ENCODE measurements at regions not wholly inside any gene's neighbourhood (a gene's known extent, or its start where the extent isn't known, plus 50 kb on each side); places are given as distances from the start of the nearest gene placed in this dataset.
A peak's percentile ranks its signal among the peaks of the same experiment; 100 is the strongest.

DNA sequence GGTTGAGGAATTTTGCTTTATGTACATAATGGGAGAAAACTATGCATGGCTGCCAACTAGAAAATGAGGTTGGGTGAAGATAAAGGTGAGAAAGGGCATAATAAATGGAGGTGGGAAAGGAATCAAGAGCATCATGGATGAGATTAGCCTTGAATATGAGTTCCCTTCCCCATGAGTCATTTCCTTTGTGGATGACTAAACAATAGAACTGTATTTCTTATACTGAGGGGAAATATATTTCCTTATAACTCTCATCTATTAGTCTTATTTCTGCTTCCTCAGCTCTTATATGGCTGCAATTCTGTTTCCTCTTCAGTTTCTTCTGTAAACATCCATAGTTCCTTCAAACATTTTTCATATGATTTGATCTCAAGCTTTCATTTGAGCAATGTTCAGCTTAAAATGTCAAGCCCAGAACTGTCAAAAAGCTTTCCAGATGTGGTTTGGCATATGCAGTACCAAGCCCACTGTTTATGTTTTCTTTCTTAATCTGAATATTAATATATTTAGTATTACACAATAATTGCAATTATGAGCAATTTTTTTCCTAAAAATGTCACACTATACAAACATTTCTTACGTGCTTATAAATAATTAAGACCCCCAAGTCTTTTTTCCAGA is 100.7 kb upstream of the GRPR start:
- ATAC-seq = no peak
- intact Hi-C loops (cut with DNase I, micrococcal nuclease) = no loop called here

DNA sequence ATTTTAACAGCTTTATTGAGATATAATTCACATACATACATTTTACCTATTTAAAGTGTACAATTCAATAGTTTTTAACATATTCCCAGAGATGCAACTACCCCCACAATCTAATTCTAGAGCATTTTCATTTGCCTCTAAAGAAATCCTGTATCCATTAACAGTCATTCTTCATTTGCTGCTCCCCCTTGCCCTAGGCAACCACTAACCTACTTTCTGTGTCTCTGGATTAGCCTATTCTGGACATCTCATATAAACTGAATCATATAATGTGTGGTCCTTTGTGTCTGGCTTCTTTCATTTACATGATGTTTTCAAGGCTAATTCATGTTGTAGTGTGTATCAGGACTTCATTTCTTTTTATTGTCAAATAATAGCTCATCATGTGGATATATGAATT is 105.1 kb upstream of the GRPR start:
- peaks cover 4% of the 10 kb centered on the region for H3K27me3 Mint-ChIP-seq
- intact Hi-C loops (cut with DNase I, micrococcal nuclease) = no loop called here

More for the DNA sequence above, 100.7 kb upstream of the GRPR start:
- peaks cover 17% of the 10 kb centered on the region for H3K4me1 Mint-ChIP-seq
- POLR2A ChIA-PET = no interaction called here
- DNase-seq = no peak
- no peak overlapping the region for H3K4me3 Mint-ChIP-seq
- H3K27ac Mint-ChIP-seq = no peak overlapping the region
- no peaks in the 10 kb centered on the region for H3K9me3 Mint-ChIP-seq (ENCODE audit: low read depth)
- peaks cover 4% of the 10 kb centered on the region for H3K27me3 Mint-ChIP-seq
- CTCF ChIA-PET = no interaction called here
- no peaks in the 10 kb centered on the region for H3K36me3 Mint-ChIP-seq (ENCODE audit: low read depth)

DNA sequence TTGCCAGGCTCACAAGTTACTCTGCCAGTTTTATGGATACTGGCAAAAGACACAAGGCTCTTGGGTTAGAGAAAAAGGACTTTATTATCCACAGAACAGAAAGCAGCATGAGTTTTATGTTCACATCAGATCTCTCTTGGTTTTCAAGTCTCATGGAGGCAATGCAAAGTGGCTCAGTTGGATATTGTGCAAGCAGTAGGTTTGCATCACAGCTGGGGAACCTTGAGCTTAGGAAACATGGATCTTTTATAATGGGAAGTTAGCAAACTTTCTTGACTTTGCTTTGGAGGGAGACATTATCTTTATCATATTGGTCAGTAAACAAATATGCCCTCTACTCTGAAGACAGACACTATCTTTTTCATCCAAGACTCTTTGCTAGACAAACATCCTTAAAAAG is 109.2 kb upstream of the GRPR start:
- ATAC-seq (no peak), DNase-seq (no peak)
- Mint-ChIP-seq H3K27me3 (peaks cover 2% of the 10 kb centered on the region), H3K27ac (no peak overlapping the region), H3K36me3 (ENCODE audit: low read depth) (no peaks in the 10 kb centered on the region), H3K9me3 (ENCODE audit: low read depth) (no peaks in the 10 kb centered on the region), H3K4me3 (no peak overlapping the region), H3K4me1 (no peaks in the 10 kb centered on the region)
- POLR2A ChIA-PET = no interaction called here
- CTCF ChIA-PET = interaction anchor here (0.8 kb wide), 1 partner anchor 960 kb away, joined by 3 read pairs; no protein-coding TSS in a partner anchor
- intact Hi-C loops (cut with DNase I, micrococcal nuclease) = no loop called here

More for the DNA sequence above, 105.1 kb upstream of the GRPR start:
- H3K27ac Mint-ChIP-seq = no peak overlapping the region
- no peak overlapping the region for H3K4me3 Mint-ChIP-seq
- ChIA-PET POLR2A (no interaction called here), CTCF (no interaction called here)
- no peaks in the 10 kb centered on the region for H3K9me3 Mint-ChIP-seq (ENCODE audit: low read depth)
- no peak for ATAC-seq
- DNase-seq = no peak
- H3K36me3 Mint-ChIP-seq (ENCODE audit: low read depth) = no peaks in the 10 kb centered on the region
- H3K4me1 Mint-ChIP-seq = peaks cover 8% of the 10 kb centered on the region

DNA sequence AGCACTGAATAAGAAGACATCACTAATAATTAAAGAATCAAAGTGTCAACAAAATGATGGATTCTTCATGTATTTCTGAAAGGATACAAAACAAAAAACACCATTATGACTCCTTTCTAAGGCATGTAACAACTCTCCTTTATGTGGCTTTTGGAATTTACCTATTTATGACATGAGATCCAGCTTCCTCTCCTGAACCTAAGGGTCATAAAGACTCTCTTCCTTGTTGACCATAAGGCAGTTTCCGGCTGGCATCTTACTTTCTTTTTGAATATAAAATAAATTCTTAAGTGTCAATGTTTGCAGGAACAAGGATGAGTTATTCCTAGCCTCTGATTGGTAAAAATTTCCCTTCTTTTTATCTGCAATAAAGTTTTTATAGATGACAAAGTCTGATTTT is 111.1 kb upstream of the GRPR start:
- no peak overlapping the region for H3K27ac Mint-ChIP-seq
- intact Hi-C loops (cut with DNase I, micrococcal nuclease) = no loop called here
- CTCF ChIA-PET = interaction anchor here (0.6 kb wide), 1 partner anchor 16 kb away, joined by 3 read pairs; no protein-coding TSS in a partner anchor
- H3K36me3 Mint-ChIP-seq (ENCODE audit: low read depth) = no peaks in the 10 kb centered on the region
- POLR2A ChIA-PET = no interaction called here
- DNase-seq (no peak), ATAC-seq (no peak)
- H3K27me3 Mint-ChIP-seq = no peaks in the 10 kb centered on the region
- no peaks in the 10 kb centered on the region for H3K4me1 Mint-ChIP-seq
- H3K9me3 Mint-ChIP-seq (ENCODE audit: low read depth) = no peaks in the 10 kb centered on the region
- no peak overlapping the region for H3K4me3 Mint-ChIP-seq

DNA sequence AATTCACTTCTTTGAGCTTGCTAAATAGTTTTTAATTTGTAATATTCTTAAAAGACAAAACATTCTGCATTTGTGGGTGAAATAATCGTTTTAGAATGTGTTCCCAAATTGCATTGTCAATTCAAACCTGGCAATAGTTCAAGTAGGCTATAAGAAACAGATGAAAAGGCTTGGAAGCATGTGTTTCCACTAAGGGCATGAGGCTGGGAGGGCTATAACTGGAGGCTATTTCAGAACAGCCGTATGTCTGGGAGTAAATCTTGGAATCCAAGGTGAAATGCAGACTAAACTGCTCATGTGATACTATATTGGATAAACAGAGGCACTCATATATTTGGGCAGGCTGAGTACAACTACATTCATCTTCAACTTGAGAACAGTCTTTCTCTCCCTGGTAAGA is 117.4 kb upstream of the GRPR start:
- Mint-ChIP-seq H3K4me3 (no peak overlapping the region), H3K27me3 (no peaks in the 10 kb centered on the region), H3K27ac (no peak overlapping the region), H3K36me3 (ENCODE audit: low read depth) (no peaks in the 10 kb centered on the region), H3K4me1 (no peaks in the 10 kb centered on the region), H3K9me3 (ENCODE audit: low read depth) (no peaks in the 10 kb centered on the region)
- no peak for DNase-seq
- ChIA-PET CTCF (no interaction called here), POLR2A (no interaction called here)
- intact Hi-C loops (cut with DNase I, micrococcal nuclease) = no loop called here
- ATAC-seq = no peak

DNA sequence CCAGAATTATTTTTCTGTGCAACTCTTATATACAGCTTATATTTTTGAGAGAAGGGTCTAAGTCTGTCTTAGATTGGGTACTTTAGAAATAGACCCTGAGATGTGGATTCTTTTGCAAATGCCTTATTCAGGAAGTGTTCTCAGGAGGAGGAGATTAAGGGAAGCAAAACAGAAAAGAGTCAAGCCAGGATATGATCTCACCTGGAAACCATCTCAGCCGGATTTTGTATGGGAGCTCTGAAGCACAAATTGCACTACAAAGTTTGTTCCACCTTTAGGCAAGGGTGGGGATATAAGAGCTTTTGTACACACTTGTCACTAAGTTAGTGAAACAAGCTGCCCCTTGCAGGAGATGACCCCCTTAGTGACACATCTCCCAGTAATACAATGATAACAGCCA is 121.2 kb upstream of the GRPR start:
- ChIA-PET POLR2A (no interaction called here), CTCF (no interaction called here)
- H3K9me3 Mint-ChIP-seq (ENCODE audit: low read depth) = no peaks in the 10 kb centered on the region
- no peaks in the 10 kb centered on the region for H3K4me1 Mint-ChIP-seq
- ATAC-seq (no peak), DNase-seq (no peak)
- intact Hi-C loops (cut with DNase I, micrococcal nuclease) = no loop called here
- no peak overlapping the region for H3K27ac Mint-ChIP-seq
- no peaks in the 10 kb centered on the region for H3K27me3 Mint-ChIP-seq
- H3K36me3 Mint-ChIP-seq (ENCODE audit: low read depth) = no peaks in the 10 kb centered on the region
- H3K4me3 Mint-ChIP-seq = no peak overlapping the region

DNA sequence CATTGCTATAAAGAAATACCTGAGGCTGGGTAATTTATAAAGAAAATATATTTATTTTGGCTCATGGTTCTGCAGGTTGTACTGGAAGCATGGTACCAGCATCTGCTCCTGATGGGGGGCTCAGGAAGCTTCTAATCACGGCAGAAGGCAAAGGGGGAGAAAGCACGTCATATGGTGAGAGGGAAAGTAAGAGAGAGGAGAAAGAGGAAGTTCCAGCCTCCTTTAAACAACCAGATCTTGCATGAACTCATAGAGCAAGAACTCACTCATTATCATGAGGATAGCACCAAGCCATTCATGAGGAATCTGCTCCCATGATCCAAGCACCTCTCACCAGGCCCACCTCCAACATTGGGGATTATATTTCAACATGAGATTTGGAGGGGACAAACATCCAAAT is 125.0 kb upstream of the GRPR start:
- no peak overlapping the region for H3K27ac Mint-ChIP-seq
- CTCF ChIA-PET = no interaction called here
- intact Hi-C loops (cut with DNase I, micrococcal nuclease) = no loop called here

DNA sequence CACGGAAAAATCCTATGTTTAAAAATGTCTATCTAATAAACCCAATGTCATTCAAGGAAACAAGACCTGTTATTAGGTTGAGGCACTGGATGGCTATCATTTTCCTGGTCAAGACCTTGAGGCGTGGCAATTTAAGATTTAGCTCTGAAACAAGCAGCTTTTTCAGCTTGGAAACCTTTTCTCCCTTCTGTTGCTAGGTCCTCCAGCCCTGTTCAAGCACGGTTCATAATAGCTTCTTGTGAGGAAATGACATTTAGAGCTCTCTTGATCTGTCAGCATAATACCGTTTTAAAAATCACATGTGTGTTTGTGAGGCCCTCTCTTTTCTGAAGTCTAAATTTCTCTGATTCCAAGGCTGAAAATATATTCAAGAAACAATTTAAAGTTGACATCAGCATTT is 133.6 kb upstream of the GRPR start:
- Mint-ChIP-seq H3K27ac (no peak overlapping the region), H3K9me3 (ENCODE audit: low read depth) (peaks cover 2% of the 10 kb centered on the region), H3K4me1 (peaks cover 6% of the 10 kb centered on the region), H3K36me3 (ENCODE audit: low read depth) (no peaks in the 10 kb centered on the region), H3K27me3 (peaks cover 12% of the 10 kb centered on the region), H3K4me3 (no peak overlapping the region)
- ATAC-seq (no peak), DNase-seq (no peak)
- POLR2A ChIA-PET = no interaction called here
- CTCF ChIA-PET = no interaction called here
- intact Hi-C loops (cut with DNase I, micrococcal nuclease) = loop anchor here in 1 of 2 experiments (5.0 kb wide), 1 partner anchor 133 kb away; the partner anchor contains the start of gene GRPR

More for the DNA sequence above, 125.0 kb upstream of the GRPR start:
- POLR2A ChIA-PET = no interaction called here
- no peaks in the 10 kb centered on the region for H3K9me3 Mint-ChIP-seq (ENCODE audit: low read depth)
- no peaks in the 10 kb centered on the region for H3K36me3 Mint-ChIP-seq (ENCODE audit: low read depth)
- no peak for DNase-seq
- H3K27me3 Mint-ChIP-seq = peaks cover 4% of the 10 kb centered on the region
- ATAC-seq = no peak
- no peak overlapping the region for H3K4me3 Mint-ChIP-seq
- H3K4me1 Mint-ChIP-seq = no peaks in the 10 kb centered on the region

DNA sequence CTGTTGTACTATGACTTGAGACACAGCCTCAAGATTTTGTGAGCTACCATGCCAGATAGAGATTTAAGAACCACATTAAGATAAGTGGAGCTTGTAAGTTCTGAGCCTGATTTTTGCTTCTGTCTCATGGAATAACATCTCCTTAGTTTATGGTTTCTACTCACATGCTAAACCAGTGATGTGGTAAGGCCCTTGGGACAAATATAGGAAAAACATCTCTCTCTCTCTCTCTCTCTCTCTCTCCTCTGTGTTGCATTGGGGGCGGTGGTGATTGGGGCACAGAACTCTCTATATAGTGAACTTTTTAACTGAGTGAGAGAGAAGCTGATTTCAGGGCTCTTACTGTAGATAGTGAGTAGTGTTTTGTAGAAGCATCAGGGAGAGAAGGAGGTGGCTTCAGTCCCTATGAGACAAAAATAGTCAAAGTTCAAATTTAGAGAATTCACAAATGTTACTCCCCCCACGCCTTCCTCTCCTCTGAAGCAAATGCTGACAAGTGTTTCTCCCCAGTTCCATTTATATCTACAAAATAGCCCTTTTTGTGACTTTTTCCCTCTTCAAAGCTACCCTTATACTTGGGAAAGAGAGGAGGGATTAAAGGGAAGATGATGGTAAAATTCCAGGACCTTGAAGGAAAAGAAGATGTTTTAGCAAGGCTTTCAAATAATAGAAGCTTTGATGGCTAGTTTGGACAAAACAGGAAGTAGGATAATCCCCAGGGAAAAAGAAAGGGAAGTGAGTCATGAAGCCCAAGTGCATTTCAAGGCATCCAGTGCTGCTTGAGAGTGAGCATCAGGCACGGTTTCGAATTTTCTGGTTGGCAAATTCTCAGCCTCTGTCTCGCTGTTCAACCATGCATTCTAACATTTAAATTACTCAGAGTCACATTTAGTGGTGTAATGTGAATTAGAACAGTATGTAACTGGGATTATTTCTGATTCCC is 134.3 kb upstream of the AP1S2 start:
- no peaks in the 10 kb centered on the region for H3K36me3 Mint-ChIP-seq (ENCODE audit: low read depth)
- peaks cover 10% of the 10 kb centered on the region for H3K27me3 Mint-ChIP-seq
- peaks cover 2% of the 10 kb centered on the region for H3K9me3 Mint-ChIP-seq (ENCODE audit: low read depth)
- POLR2A ChIA-PET = no interaction called here
- ATAC-seq (no peak), DNase-seq (no peak)
- peaks cover 6% of the 10 kb centered on the region for H3K4me1 Mint-ChIP-seq
- CTCF ChIA-PET = no interaction called here
- no peak overlapping the region for H3K27ac Mint-ChIP-seq
- H3K4me3 Mint-ChIP-seq = no peak overlapping the region
- intact Hi-C loops (cut with DNase I, micrococcal nuclease) = loop anchor here in 1 of 2 experiments (5.0 kb wide), 1 partner anchor 133 kb away; the partner anchor contains the start of gene GRPR

DNA sequence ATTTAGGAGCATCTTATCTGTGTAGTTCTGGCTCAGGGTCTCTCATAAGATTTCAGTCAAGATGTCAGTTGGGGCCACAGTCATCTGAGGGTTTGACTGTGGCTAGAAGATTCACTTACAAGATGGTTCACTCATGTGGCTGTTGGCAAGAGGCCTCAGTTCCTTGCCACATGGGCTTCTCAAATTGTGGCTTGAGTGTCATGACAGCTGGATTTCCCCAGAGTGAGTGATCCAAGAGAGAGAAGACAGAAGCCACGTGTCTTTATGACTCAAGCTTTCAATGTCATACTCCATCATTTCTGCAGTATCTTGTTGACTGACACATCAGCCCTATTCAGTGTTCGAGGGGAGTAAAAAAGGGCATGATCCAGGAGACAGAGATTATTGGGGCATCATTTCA is 131.3 kb upstream of the AP1S2 start:
- ChIA-PET CTCF (no interaction called here), POLR2A (no interaction called here)
- Mint-ChIP-seq H3K36me3 (ENCODE audit: low read depth) (no peaks in the 10 kb centered on the region), H3K27ac (no peak overlapping the region), H3K9me3 (ENCODE audit: low read depth) (peaks cover 2% of the 10 kb centered on the region), H3K4me3 (no peak overlapping the region), H3K4me1 (peaks cover 6% of the 10 kb centered on the region), H3K27me3 (peaks cover 11% of the 10 kb centered on the region)
- ATAC-seq (peak; percentile 97), DNase-seq (peak; percentile 63)
- intact Hi-C loops (cut with DNase I, micrococcal nuclease) = loop anchor here in 1 of 2 experiments (5.0 kb wide), 1 partner anchor 136 kb away; the partner anchor contains the start of gene GRPR

DNA sequence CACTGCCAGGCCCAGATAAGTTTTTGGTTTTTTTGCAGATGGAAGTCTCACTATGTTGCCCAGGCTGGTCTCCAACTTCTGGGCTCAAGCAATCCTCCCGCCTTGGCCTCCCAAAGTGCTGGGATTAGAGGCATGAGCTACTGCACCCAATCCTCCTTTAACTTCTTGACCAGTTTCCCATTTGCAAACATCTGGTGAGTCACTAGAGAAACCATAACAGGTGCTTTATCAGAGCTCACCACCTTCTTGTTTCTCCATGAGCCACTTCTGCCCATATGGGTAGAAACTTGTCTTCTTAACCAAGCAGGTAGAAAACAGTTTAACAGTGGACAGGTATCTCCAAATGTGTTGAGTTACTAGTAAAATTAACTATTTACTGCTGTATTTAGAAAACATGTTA is 128.4 kb upstream of the AP1S2 start:
- ChIA-PET POLR2A (no interaction called here), CTCF (interaction anchor here (0.6 kb wide), 1 partner anchor 487 kb away, joined by 3 read pairs; no protein-coding TSS in a partner anchor)
- DNase-seq (no peak), ATAC-seq (no peak)
- H3K36me3 Mint-ChIP-seq (ENCODE audit: low read depth) = no peaks in the 10 kb centered on the region
- peaks cover 2% of the 10 kb centered on the region for H3K9me3 Mint-ChIP-seq (ENCODE audit: low read depth)
- intact Hi-C loops (cut with DNase I, micrococcal nuclease) = no loop called here
- H3K27ac Mint-ChIP-seq = no peak overlapping the region
- peaks cover 6% of the 10 kb centered on the region for H3K4me1 Mint-ChIP-seq
- peaks cover 7% of the 10 kb centered on the region for H3K27me3 Mint-ChIP-seq
- H3K4me3 Mint-ChIP-seq = no peak overlapping the region

DNA sequence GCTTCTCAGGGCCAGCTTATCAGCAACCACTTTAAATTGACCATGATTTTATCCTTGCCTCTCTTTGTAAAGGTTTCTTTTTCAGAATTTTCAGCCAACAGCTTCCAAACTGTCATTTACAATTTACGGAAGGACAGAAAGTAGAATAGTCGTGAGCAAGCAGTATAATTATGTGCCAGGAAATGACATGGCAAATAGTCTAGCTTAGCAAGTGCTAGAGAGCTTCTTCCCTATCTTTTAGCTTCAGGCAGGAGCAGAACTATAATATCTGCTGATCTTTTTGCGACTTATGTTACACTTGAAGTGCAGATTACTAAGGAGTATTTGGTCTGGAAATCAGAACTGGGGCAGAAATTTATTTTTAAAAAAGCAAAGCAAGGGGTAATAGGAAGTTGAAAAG is 123.0 kb upstream of the AP1S2 start:
- Mint-ChIP-seq H3K4me3 (no peak overlapping the region), H3K4me1 (peaks cover 4% of the 10 kb centered on the region), H3K36me3 (ENCODE audit: low read depth) (no peaks in the 10 kb centered on the region), H3K27me3 (peaks cover 2% of the 10 kb centered on the region), H3K27ac (peak overlapping the region; percentile 25), H3K9me3 (ENCODE audit: low read depth) (no peaks in the 10 kb centered on the region)
- intact Hi-C loops (cut with DNase I, micrococcal nuclease) = loop anchor here in 1 of 2 experiments (10.0 kb wide), 1 partner anchor 123 kb away; the partner anchor contains the start of gene AP1S2
- CTCF ChIA-PET = interaction anchor here (0.5 kb wide), 1 partner anchor 1402 kb away, joined by 3 read pairs; no protein-coding TSS in a partner anchor
- ATAC-seq (no peak), DNase-seq (no peak)
- POLR2A ChIA-PET = interaction anchor here (0.5 kb wide), 1 partner anchor 122 kb away, joined by 3 read pairs; no protein-coding TSS in a partner anchor
